Body of pancreas (tissue), 4 donors: ENCODE measurements at regions not wholly inside any gene's neighbourhood (a gene's known extent, or its start where the extent isn't known, plus 50 kb on each side); places are given as distances from the start of the nearest gene placed in this dataset.
A peak's percentile ranks its signal among the peaks of the same experiment; 100 is the strongest.

Experiments used
- ATAC-seq: fragments of 150-250 bp; one replicate; pipeline ENCODE4 v1.9.1; 2016
- DNase-seq, 4 donors: peaks; one replicate each; pipeline ENCODE4 v3.0.0-alpha.2; 2019
- H3K27ac ChIP-seq, 4 donors: fragments of 200-600 bp; sonication (generic); 1 replicate in 3 of 4; 2 replicates in 1 of 4; pipeline versions ENCODE4 v1.5.1 to v1.6.1; 2016 to 2019; ENCODE audit warnings: mild to moderate bottlenecking in 1 of 4, mixed read lengths in 1 of 4, moderate library complexity in 1 of 4
- H3K27me3 ChIP-seq, 2 donors: fragments of 200-600 bp; sonication (generic); one replicate each; pipeline ENCODE4 v1.6.0; 2016; ENCODE audit warnings: mild to moderate bottlenecking in 1 of 2
- H3K36me3 ChIP-seq, 2 donors: fragments of 200-600 bp; sonication (generic); replicated peaks in 1 of 2; 2 replicates each; pipeline ENCODE4 v1.5.1; 2016; ENCODE audit warnings: low read depth in 2 of 2; ENCODE audit not compliant: insufficient read depth in 1 of 2
- H3K4me1 ChIP-seq: fragments of 200-600 bp; sonication (generic); one replicate; pipeline ENCODE4 v1.6.0; 2016
- H3K4me3 ChIP-seq, 2 donors: fragments of 200-600 bp; sonication (generic); 1 replicate in 1 of 2; 2 replicates in 1 of 2; pipeline ENCODE4 v1.5.1; 2016 to 2019
- H3K9me3 ChIP-seq, 3 donors: fragments of 200-600 bp; sonication (generic); 1 replicate in 2 of 3; 2 replicates in 1 of 3; pipeline ENCODE4 v1.5.1; 2016
- POLR2A ChIP-seq, 3 donors: fragments of 450-650 bp; IDR thresholded peaks; one replicate each; pipeline ENCODE4 v1.6.1; 2016; ENCODE audit warnings: antibody characterized with exemption in 3 of 3, mild to moderate bottlenecking in 2 of 3
- WGBS, 2 donors: methylation state at CpG; one replicate each; pipeline ENCODE4 v1.1.5; 2017; 5-methylcytosine and 5-hydroxymethylcytosine counted together
- intact Hi-C: fragments of 100-400 bp; cut with DNase I; formaldehyde crosslinking; loops from one replicate; pipeline ENCODE4 v1.15.1; 2023
- TF ChIP-seq, protein P1 (sequence below), 7 experiments: fragments of 450-650 bp in 4 of 7; fragments of 200-600 bp in 3 of 7; sonication (generic) in 3 of 7; IDR thresholded peaks; one replicate each; pipeline ENCODE4 v1.5.1; 2016 to 2019; ENCODE audit warnings: antibody characterized with exemption in 7 of 7

- Histone ChIP-seq H3K4me1 (no peaks in the 10 kb centered on the region), H3K4me3 (no peak overlapping the region), H3K36me3 (no peaks in the 10 kb centered on the region), H3K27me3 (no peaks in the 10 kb centered on the region), H3K27ac (no peak overlapping the region), H3K9me3 (no peaks in the 10 kb centered on the region)
- no peak for DNase-seq
- no peak for ATAC-seq
- TF ChIP-seq, protein P1, sequence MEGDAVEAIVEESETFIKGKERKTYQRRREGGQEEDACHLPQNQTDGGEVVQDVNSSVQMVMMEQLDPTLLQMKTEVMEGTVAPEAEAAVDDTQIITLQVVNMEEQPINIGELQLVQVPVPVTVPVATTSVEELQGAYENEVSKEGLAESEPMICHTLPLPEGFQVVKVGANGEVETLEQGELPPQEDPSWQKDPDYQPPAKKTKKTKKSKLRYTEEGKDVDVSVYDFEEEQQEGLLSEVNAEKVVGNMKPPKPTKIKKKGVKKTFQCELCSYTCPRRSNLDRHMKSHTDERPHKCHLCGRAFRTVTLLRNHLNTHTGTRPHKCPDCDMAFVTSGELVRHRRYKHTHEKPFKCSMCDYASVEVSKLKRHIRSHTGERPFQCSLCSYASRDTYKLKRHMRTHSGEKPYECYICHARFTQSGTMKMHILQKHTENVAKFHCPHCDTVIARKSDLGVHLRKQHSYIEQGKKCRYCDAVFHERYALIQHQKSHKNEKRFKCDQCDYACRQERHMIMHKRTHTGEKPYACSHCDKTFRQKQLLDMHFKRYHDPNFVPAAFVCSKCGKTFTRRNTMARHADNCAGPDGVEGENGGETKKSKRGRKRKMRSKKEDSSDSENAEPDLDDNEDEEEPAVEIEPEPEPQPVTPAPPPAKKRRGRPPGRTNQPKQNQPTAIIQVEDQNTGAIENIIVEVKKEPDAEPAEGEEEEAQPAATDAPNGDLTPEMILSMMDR (IDR thresholded peaks at IDR 0.05), result no peak
- no peak for TF ChIP-seq POLR2A (IDR thresholded peaks at IDR 0.05)
- intact Hi-C loops, result no loop called here
- 70 to 75% methylated on average over 2 of the region's 2 CpGs for whole genome bisulfite sequencing, 2 donors
Observed at GRCh38 chr17:70464995-70465394, 295.7 kb downstream of the KCNJ2 start.

DNA sequence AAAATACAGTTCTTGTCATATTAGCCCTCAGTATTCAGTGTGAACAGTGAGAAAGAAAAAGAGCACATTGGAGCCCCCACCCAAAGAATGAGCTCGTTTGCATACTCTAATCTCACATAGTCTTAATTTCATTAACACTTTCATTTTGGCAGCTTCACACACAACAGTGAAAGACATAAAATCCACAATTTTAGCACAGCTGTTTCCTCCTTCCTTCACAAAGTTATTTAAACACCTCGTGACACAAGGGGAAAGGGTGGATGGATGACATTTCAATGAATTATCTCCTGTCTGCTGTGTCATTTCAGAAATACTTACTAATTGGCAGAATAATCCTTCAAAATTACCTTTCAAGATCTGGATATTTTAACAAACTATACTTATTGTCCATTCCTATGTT is 299.3 kb downstream of the KCNJ2 start:
- H3K27ac ChIP-seq, result no peak overlapping the region
- H3K36me3 ChIP-seq, result no peaks in the 10 kb centered on the region
- no peak for TF ChIP-seq POLR2A (IDR thresholded peaks at IDR 0.05)
- TF ChIP-seq, protein P1 (IDR thresholded peaks at IDR 0.05), result no peak
- H3K4me1 ChIP-seq, result no peaks in the 10 kb centered on the region
- intact Hi-C loops, result no loop called here
- no peaks in the 10 kb centered on the region for H3K9me3 ChIP-seq
- H3K4me3 ChIP-seq, result no peak overlapping the region
- H3K27me3 ChIP-seq, result no peaks in the 10 kb centered on the region
- 28 to 46% methylated on average over 2 of the region's 2 CpGs for WGBS, 2 donors
- no peak for DNase-seq
- ATAC-seq, result no peak

DNA sequence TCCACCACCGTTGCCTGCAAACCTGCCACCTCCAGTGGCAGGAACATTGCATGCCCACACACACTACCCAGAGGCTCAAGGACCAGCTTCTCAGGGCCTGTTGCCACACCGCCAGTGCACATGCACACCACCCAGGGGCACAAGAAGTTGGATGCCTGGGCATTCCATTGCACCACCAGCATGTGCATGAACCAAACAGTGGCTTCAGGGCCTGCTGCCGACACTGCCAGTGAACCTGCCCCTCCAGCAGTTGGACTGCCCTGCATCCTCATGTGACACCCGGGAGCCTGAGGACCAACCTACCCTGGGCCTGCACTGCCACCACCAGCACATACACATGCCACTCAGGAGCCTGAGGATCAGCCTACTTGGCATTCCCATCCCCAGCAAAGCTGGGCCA is 303.7 kb downstream of the KCNJ2 start:
- TF ChIP-seq, protein P1 (IDR thresholded peaks at IDR 0.05), result no peak
- TF ChIP-seq POLR2A (IDR thresholded peaks at IDR 0.05), result no peak
- Histone ChIP-seq H3K27me3 (no peaks in the 10 kb centered on the region), H3K27ac (no peak overlapping the region), H3K9me3 (no peaks in the 10 kb centered on the region), H3K36me3 (no peaks in the 10 kb centered on the region), H3K4me3 (no peak overlapping the region), H3K4me1 (no peaks in the 10 kb centered on the region)
- no peak for DNase-seq
- WGBS, 2 donors, result 98% methylated on average over 4 of the region's 4 CpGs; no CpG with 5 or more reads in 1 of the 2 donors
- no peak for ATAC-seq
- intact Hi-C loops, result no loop called here

GRCh38 chr17:70476368-70476767 is 307.0 kb downstream of the KCNJ2 start:
- Histone ChIP-seq H3K4me3 (no peak overlapping the region), H3K36me3 (no peaks in the 10 kb centered on the region), H3K27ac (no peak overlapping the region), H3K4me1 (no peaks in the 10 kb centered on the region), H3K9me3 (no peaks in the 10 kb centered on the region), H3K27me3 (no peaks in the 10 kb centered on the region)
- DNase-seq, result no peak
- ATAC-seq, result no peak
- TF ChIP-seq, protein P1 (IDR thresholded peaks at IDR 0.05), result no peak
- intact Hi-C loops, result no loop called here
- WGBS, 2 donors, result 80 to 82% methylated on average over 3 of the region's 3 CpGs

DNA sequence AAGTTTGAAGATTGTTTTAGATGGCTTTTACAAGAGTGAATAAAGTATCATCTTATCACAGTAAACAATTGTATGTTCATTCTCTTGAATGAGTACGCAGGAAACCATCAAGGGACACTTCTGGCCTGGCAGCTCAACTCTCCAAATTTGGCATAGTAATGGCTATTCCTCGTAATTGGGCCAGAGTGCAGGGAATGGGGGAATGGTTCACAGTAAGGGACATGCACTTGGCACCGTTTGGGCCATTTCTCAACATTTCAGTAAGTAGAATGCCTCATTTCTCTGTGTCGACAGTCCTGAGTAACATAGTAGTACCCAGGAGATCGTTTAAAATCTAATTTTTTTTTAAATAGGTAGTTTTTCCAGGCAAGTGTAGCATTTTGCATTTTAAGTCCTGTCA is 309.6 kb downstream of the KCNJ2 start:
- Histone ChIP-seq H3K4me3 (no peak overlapping the region), H3K27ac (no peak overlapping the region), H3K9me3 (peaks cover 0 to 6% (median 0%) of the 10 kb centered on the region in 3 donors), H3K27me3 (no peaks in the 10 kb centered on the region), H3K4me1 (no peaks in the 10 kb centered on the region), H3K36me3 (no peaks in the 10 kb centered on the region)
- DNase-seq (peak in 1 of 4 donors; percentile 8), ATAC-seq (no peak)
- WGBS, 2 donors, result 66 to 68% methylated on average over 5 of the region's 5 CpGs
- TF ChIP-seq, protein P1 (IDR thresholded peaks at IDR 0.05), result no peak
- TF ChIP-seq POLR2A (IDR thresholded peaks at IDR 0.05), result no peak
- intact Hi-C loops, result no loop called here
